ENCODE measurements at regions not wholly inside any gene's neighbourhood (a gene's known extent, or its start where the extent isn't known, plus 50 kb on each side); places are given as distances from the start of the nearest gene placed in this dataset.
"Not testable (repeated sequence)": the region's sequence is repeated elsewhere in the genome, so short reads cannot be mapped to it uniquely, and the experiment has no call there.

GRCh38 chrX:65821721-65822496 is 154.5 kb downstream of the MSN start:
- Histone ChIP-seq H3K27ac (ENCODE audit: low read depth, low read length) (peak overlapping the region; percentile 28), H3K27me3 (ENCODE audit: control insufficient read depth in 2 of 2, insufficient read depth in 2 of 2, low read length in 2 of 2) (no peaks in the 10 kb centered on the region), H3K4me1 (ENCODE audit: control insufficient read depth in 2 of 2, insufficient read depth in 2 of 2, low read length in 2 of 2) (peaks cover 0 to 2% of the 10 kb centered on the region in 2 donors), H3K36me3 (ENCODE audit: control insufficient read depth in 2 of 3, insufficient read depth in 3 of 3, low read length in 3 of 3) (no peaks in the 10 kb centered on the region), H3K9me3 (ENCODE audit: control insufficient read depth in 2 of 3, low read length in 3 of 3) (no peaks in the 10 kb centered on the region), H3K4me3 (ENCODE audit: low read length) (peak overlapping the region; percentile 47)
- Mint-ChIP-seq H3K9me3 (peaks cover 0 to 4% (median 0%) of the 10 kb centered on the region in 11 donors), H3K27me3 (peaks cover 0 to 18% (median 0%) of the 10 kb centered on the region in 5 donors), H3K27ac (peak overlapping the region; percentile 6 to 91 (median 78)), H3K4me1 (peaks cover 0 to 16% (median 12%) of the 10 kb centered on the region in 7 donors), H3K4me3 (peak overlapping the region; percentile 75 to 89 (median 80)), H3K36me3 (peaks cover 0 to 10% (median 0%) of the 10 kb centered on the region in 5 donors)
- intact Hi-C loops (cut with micrococcal nuclease) = loop anchor here in 1 of 2 donors (1.0 to 10.0 kb wide), 2 partner anchors 67 to 227 kb away; no protein-coding TSS in a partner anchor
- ChIA-PET CTCF (no interaction called here), POLR2A (no interaction called here)
- peak; percentile 78 for ATAC-seq
- DNase-seq = peak; percentile 4 to 36 (median 22)

GRCh38 chrX:65819983-65820382 is 152.5 kb downstream of the MSN start:
- H3K4me1 ChIP-seq (ENCODE audit: control insufficient read depth in 2 of 2, insufficient read depth in 2 of 2, low read length in 2 of 2); DNase-seq; H3K27ac Mint-ChIP-seq; CTCF ChIA-PET; H3K9me3 Mint-ChIP-seq; H3K27ac ChIP-seq (ENCODE audit: low read depth, low read length); POLR2A ChIA-PET; H3K27me3 ChIP-seq (ENCODE audit: control insufficient read depth in 2 of 2, insufficient read depth in 2 of 2, low read length in 2 of 2); H3K4me3 ChIP-seq (ENCODE audit: low read length); H3K36me3 ChIP-seq (ENCODE audit: control insufficient read depth in 2 of 3, insufficient read depth in 3 of 3, low read length in 3 of 3); H3K9me3 ChIP-seq (ENCODE audit: control insufficient read depth in 2 of 3, low read length in 3 of 3); ATAC-seq: not testable (repeated sequence)
- Mint-ChIP-seq H3K36me3 (peaks cover 0 to 10% (median 0%) of the 10 kb centered on the region in 5 donors), H3K4me1 (peaks cover 0 to 16% (median 12%) of the 10 kb centered on the region in 7 donors), H3K4me3 (peak overlapping the region in 1 of 10 donors; percentile 9), H3K27me3 (peaks cover 0 to 23% (median 0%) of the 10 kb centered on the region in 5 donors)
- intact Hi-C loops (cut with micrococcal nuclease) = loop anchor here in 1 of 2 donors (10.0 kb wide), 1 partner anchor 65 kb away; no protein-coding TSS in a partner anchor

GRCh38 chrX:65813245-65813644 is 145.8 kb downstream of the MSN start:
- POLR2A ChIA-PET = no interaction called here
- no peak overlapping the region for H3K4me3 ChIP-seq (ENCODE audit: low read length)
- ATAC-seq = no peak

GRCh38 chrX:65811558-65812228 is 144.2 kb downstream of the MSN start:
- Histone ChIP-seq H3K4me1 (ENCODE audit: control insufficient read depth in 2 of 2, insufficient read depth in 2 of 2, low read length in 2 of 2) (no peaks in the 10 kb centered on the region), H3K27ac (ENCODE audit: low read depth, low read length) (no peak overlapping the region), H3K9me3 (ENCODE audit: control insufficient read depth in 2 of 3, low read length in 3 of 3) (no peaks in the 10 kb centered on the region), H3K4me3 (ENCODE audit: low read length) (no peak overlapping the region), H3K36me3 (ENCODE audit: control insufficient read depth in 2 of 3, insufficient read depth in 3 of 3, low read length in 3 of 3) (no peaks in the 10 kb centered on the region), H3K27me3 (ENCODE audit: control insufficient read depth in 2 of 2, insufficient read depth in 2 of 2, low read length in 2 of 2) (no peaks in the 10 kb centered on the region)
- DNase-seq (no peak), ATAC-seq (no peak)
- Mint-ChIP-seq H3K4me1 (peaks cover 0 to 19% (median 8%) of the 10 kb centered on the region in 7 donors), H3K27ac (peak overlapping the region in 2 of 9 donors; percentile 25 to 72), H3K27me3 (peaks cover 0 to 5% (median 0%) of the 10 kb centered on the region in 5 donors), H3K9me3 (peaks cover 2 to 34% (median 13%) of the 10 kb centered on the region in 11 donors), H3K4me3 (no peak overlapping the region), H3K36me3 (peaks cover 7 to 18% (median 14%) of the 10 kb centered on the region in 5 donors)
- POLR2A ChIA-PET = no interaction called here
- CTCF ChIA-PET = no interaction called here
- intact Hi-C loops (cut with micrococcal nuclease) = no loop called here

More at GRCh38 chrX:65813245-65813644, 145.8 kb downstream of the MSN start:
- H3K36me3 ChIP-seq (ENCODE audit: control insufficient read depth in 2 of 3, insufficient read depth in 3 of 3, low read length in 3 of 3) = no peaks in the 10 kb centered on the region
- H3K36me3 Mint-ChIP-seq = peaks cover 7 to 18% (median 14%) of the 10 kb centered on the region in 5 donors
- H3K9me3 ChIP-seq (ENCODE audit: control insufficient read depth in 2 of 3, low read length in 3 of 3) = no peaks in the 10 kb centered on the region
- H3K27ac Mint-ChIP-seq = no peak overlapping the region
- peaks cover 0 to 19% (median 8%) of the 10 kb centered on the region in 7 donors for H3K4me1 Mint-ChIP-seq
- no peaks in the 10 kb centered on the region for H3K4me1 ChIP-seq (ENCODE audit: control insufficient read depth in 2 of 2, insufficient read depth in 2 of 2, low read length in 2 of 2)
- H3K9me3 Mint-ChIP-seq = peaks cover 2 to 34% (median 13%) of the 10 kb centered on the region in 11 donors
- intact Hi-C loops (cut with micrococcal nuclease) = no loop called here
- CTCF ChIA-PET = no interaction called here
- H3K27me3 Mint-ChIP-seq = peaks cover 0 to 12% (median 0%) of the 10 kb centered on the region in 5 donors
- DNase-seq = no peak
- no peak overlapping the region for H3K4me3 Mint-ChIP-seq
- H3K27ac ChIP-seq (ENCODE audit: low read depth, low read length) = no peak overlapping the region
- H3K27me3 ChIP-seq (ENCODE audit: control insufficient read depth in 2 of 2, insufficient read depth in 2 of 2, low read length in 2 of 2) = no peaks in the 10 kb centered on the region

Data from naive thymus-derived CD4-positive, alpha-beta T cell (primary cell).